Breast epithelium (tissue), 4 donors: ENCODE measurements at regions not wholly inside any gene's neighbourhood (a gene's known extent, or its start where the extent isn't known, plus 50 kb on each side); places are given as distances from the start of the nearest gene placed in this dataset.
"Not testable (repeated sequence)": the region's sequence is repeated elsewhere in the genome, so short reads cannot be mapped to it uniquely, and the experiment has no call there.

Experiments used
- DNase-seq, 2 donors: peaks; one replicate each; pipeline ENCODE4 v3.0.0-alpha.2; 2019; ENCODE audit warnings: low spot score in 2 of 2
- H3K27ac ChIP-seq, 2 donors: fragments of 200-600 bp; sonication (generic) in 1 of 2; one replicate each; pipeline ENCODE4 v1.5.1; 2016 to 2019; ENCODE audit warnings: mild to moderate bottlenecking in 1 of 2
- H3K27me3 ChIP-seq, 2 donors: fragments of 200-600 bp; sonication (generic) in 1 of 2; one replicate each; pipeline versions ENCODE4 v1.5.1 to v1.6.0; 2017 to 2019; ENCODE audit warnings: control low read depth in 1 of 2, mild to moderate bottlenecking in 1 of 2
- H3K36me3 ChIP-seq: fragments of 200-600 bp; one replicate; pipeline ENCODE4 v1.5.1; 2019
- H3K4me1 ChIP-seq, 2 donors: fragments of 200-600 bp; sonication (generic); one replicate each; pipeline ENCODE4 v1.5.1; 2016 to 2019; ENCODE audit warnings: control low read depth in 1 of 2
- H3K4me3 ChIP-seq, 3 donors: fragments of 200-600 bp; sonication (generic); 1 replicate in 2 of 3; 2 replicates in 1 of 3; pipeline ENCODE4 v1.5.1; 2016 to 2019; ENCODE audit warnings: mild to moderate bottlenecking in 3 of 3, moderate library complexity in 2 of 3
- H3K9me3 ChIP-seq, 2 donors: fragments of 200-600 bp; sonication (generic) in 1 of 2; one replicate each; pipeline ENCODE4 v1.5.1; 2016 to 2019; ENCODE audit warnings: control low read depth in 1 of 2
- POLR2A ChIP-seq: fragments of 450-650 bp; IDR thresholded peaks from one replicate; pipeline ENCODE4 v1.6.1; 2016; ENCODE audit warnings: antibody characterized with exemption, mild to moderate bottlenecking, moderate library complexity
- POLR2AphosphoS5 ChIP-seq, 3 donors: sonication (generic); formaldehyde crosslinking; IDR thresholded peaks; one replicate each; pipeline ENCODE4 v1.6.1; 2017; ENCODE audit warnings: antibody characterized with exemption in 3 of 3
- intact Hi-C: fragments of 100-400 bp; cut with DNase I; formaldehyde crosslinking; loops from one replicate; pipeline ENCODE4 v1.15.1; 2023; ENCODE audit warnings: low total_unique reads
- TF ChIP-seq, protein P1 (sequence below), 3 donors: fragments of 450-650 bp; IDR thresholded peaks; one replicate each; pipeline ENCODE4 v1.5.1; 2016 to 2017; ENCODE audit warnings: antibody characterized with exemption in 3 of 3, mild to moderate bottlenecking in 3 of 3, moderate library complexity in 3 of 3

DNA sequence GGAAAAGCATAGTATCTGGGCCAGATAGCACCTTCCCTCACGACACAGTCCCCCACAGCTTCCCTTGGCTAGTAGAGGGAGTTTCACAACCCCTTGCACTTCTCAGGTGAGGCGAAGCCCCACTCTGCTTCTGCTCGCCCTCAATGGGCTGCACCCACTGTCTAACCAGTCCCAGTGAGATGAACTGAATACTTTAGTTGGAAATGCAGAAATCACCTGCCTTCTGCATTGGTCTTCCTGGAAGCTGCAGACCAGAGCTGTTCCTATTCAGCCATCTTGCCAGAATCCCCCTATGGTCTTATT is 243.2 kb upstream of the FAM78B start:
- no peaks in the 10 kb centered on the region for H3K4me1 ChIP-seq
- TF ChIP-seq POLR2A (no peak), POLR2AphosphoS5 (IDR thresholded peaks at IDR 0.05) (no peak)
- TF ChIP-seq, protein P1, sequence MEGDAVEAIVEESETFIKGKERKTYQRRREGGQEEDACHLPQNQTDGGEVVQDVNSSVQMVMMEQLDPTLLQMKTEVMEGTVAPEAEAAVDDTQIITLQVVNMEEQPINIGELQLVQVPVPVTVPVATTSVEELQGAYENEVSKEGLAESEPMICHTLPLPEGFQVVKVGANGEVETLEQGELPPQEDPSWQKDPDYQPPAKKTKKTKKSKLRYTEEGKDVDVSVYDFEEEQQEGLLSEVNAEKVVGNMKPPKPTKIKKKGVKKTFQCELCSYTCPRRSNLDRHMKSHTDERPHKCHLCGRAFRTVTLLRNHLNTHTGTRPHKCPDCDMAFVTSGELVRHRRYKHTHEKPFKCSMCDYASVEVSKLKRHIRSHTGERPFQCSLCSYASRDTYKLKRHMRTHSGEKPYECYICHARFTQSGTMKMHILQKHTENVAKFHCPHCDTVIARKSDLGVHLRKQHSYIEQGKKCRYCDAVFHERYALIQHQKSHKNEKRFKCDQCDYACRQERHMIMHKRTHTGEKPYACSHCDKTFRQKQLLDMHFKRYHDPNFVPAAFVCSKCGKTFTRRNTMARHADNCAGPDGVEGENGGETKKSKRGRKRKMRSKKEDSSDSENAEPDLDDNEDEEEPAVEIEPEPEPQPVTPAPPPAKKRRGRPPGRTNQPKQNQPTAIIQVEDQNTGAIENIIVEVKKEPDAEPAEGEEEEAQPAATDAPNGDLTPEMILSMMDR (IDR thresholded peaks at IDR 0.05): no peak
- no peaks in the 10 kb centered on the region for H3K27me3 ChIP-seq
- no peak overlapping the region for H3K4me3 ChIP-seq
- no peaks in the 10 kb centered on the region for H3K36me3 ChIP-seq
- H3K9me3 ChIP-seq: peaks cover 0 to 37% of the 10 kb centered on the region in 2 donors
- DNase-seq: no peak
- intact Hi-C loops: no loop called here
- no peak overlapping the region for H3K27ac ChIP-seq

DNA sequence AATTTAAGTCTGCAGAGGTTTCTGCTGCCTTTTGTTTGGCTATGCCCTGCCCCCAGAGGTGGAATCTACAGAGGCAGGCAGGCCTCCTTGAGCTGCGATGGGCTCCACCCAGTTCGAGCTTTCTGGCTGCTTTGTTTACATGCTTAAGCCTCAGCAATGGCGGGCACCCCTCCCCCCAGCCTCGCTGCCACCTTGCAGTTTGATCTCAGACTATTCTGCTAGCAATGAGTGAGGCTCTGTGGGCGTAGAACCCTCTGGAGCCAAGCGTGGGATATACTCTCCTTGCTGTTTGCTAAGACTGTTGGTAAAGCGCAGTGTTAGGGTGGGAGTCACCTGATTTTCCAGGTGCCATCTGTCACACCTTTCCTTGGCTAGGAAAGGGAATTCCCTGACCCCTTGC is 250.0 kb upstream of the FAM78B start:
- H3K27ac ChIP-seq, DNase-seq, H3K4me3 ChIP-seq, H3K9me3 ChIP-seq, H3K27me3 ChIP-seq, intact Hi-C loops, H3K36me3 ChIP-seq, H3K4me1 ChIP-seq: not testable (repeated sequence)

DNA sequence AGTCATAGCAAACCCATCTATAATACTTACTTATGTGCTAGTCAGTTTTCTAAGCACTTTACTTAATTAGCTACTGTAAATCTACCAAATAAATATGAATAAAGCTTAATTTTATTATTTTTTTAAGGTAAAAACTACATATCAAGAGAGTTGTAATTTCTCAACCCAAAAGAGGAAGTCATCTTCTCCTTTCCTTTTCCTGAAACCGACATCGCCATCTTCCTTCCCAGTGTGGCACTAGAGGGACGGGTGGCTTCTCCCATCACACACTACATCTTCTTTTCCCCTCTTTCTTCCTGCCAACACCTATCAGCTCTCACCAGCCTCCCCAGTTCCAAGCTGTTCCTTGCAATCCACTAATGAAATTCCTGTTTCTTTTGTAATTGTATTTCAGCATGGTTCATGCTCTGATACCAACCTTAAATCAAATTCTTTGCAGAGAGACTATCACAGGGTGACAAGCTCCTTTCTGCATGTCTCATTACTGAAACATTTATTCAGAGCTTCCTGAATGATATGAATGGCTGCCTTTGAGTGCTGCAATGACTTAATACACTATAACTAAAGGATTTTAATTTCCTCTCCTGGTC is 251.6 kb upstream of the FAM78B start:
- no peaks in the 10 kb centered on the region for H3K4me1 ChIP-seq
- no peaks in the 10 kb centered on the region for H3K9me3 ChIP-seq
- H3K27me3 ChIP-seq: no peaks in the 10 kb centered on the region
- H3K36me3 ChIP-seq: no peaks in the 10 kb centered on the region
- no peak overlapping the region for H3K27ac ChIP-seq
- no peak for DNase-seq
- TF ChIP-seq POLR2AphosphoS5 (IDR thresholded peaks at IDR 0.05): no peak
- H3K4me3 ChIP-seq: no peak overlapping the region
- intact Hi-C loops: no loop called here

DNA sequence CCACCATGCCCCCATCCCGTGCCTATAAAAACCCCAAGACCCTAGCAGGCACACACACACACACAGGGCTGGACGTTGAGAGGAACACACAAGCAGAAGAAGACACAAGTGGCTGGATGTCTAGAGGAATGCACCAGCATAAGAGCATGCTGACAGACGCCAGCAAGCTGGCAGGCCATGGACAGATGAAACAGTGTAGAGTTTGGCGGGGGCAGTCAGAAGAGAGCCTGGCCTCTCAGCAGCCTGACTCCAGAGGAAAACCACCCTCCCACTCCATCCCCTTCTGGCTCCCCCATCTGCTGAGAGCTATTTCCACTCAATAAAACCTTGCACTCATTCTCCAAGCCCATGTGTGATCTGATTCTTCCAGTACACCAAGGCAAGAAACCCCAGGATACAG is 255.8 kb upstream of the FAM78B start:
- H3K36me3 ChIP-seq, H3K9me3 ChIP-seq, H3K27ac ChIP-seq, intact Hi-C loops, H3K4me1 ChIP-seq, DNase-seq, H3K27me3 ChIP-seq, H3K4me3 ChIP-seq: not testable (repeated sequence)

DNA sequence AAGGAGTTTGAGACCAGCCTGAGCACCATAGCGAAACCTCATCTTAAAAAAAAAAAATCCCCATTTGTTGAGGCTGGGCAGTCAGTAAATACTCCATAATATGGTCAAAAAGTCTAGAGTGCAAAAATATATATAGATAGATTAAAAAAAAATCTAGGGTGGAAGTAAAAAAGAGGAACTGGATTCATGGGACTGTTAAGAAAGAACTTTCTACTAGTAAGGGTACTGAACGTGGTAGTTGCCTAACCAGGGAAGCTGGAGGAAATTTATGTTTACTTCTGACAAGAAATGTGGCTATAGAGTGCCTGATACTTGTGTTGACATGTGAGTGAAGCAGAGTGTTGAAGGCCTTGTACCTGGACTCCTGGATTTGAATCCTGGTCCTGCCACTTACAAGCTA is 265.9 kb upstream of the FAM78B start:
- TF ChIP-seq, protein P1 (IDR thresholded peaks at IDR 0.05): no peak
- TF ChIP-seq POLR2AphosphoS5 (IDR thresholded peaks at IDR 0.05) (no peak), POLR2A (no peak)
- Histone ChIP-seq H3K4me3 (no peak overlapping the region), H3K27me3 (no peaks in the 10 kb centered on the region), H3K9me3 (no peaks in the 10 kb centered on the region), H3K36me3 (no peaks in the 10 kb centered on the region), H3K27ac (no peak overlapping the region), H3K4me1 (no peaks in the 10 kb centered on the region)
- DNase-seq: no peak
- intact Hi-C loops: no loop called here

DNA sequence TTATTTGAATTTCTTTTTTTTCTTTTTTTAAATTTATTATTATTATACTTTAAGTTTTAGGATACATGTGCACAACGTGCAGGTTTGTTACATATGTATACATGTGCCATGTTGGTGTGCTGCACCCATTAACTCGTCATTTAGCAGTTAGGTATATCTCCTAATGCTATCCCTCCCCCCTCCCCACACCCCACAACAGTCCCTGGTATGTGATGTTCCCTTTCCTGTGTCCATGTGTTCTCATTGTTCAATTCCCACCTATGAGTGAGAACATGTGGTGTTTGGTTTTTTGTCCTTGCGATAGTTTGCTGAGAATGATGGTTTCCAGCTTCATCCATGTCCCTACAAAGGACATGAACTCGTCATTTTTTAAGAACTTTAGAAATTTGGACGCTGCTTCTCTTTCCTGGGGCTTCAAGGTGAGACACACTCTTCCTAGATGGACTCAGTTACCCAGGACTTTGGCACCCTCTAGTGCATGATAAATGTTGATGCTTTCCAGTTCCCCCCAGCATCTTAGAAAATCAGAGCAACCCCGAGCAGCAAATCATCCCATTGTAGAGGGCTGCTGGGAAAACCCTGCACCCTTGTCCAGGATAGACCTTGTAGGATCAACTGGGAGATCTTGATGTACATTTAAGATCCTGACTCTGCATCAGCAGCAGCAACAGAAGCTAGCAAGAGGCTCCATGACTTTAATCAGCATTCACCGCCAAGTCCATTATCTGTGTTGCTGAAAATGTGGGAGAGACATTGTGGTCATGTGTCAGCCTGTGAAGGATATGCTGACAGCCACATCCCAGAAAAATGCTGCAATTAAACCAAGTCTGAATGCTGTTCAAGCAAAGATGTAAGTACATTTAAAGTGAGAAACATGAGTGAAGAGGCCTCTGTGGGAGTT is 266.9 kb upstream of the FAM78B start:
- H3K4me3 ChIP-seq, H3K27me3 ChIP-seq, DNase-seq, H3K36me3 ChIP-seq, H3K27ac ChIP-seq, intact Hi-C loops, H3K4me1 ChIP-seq, H3K9me3 ChIP-seq: not testable (repeated sequence)

DNA sequence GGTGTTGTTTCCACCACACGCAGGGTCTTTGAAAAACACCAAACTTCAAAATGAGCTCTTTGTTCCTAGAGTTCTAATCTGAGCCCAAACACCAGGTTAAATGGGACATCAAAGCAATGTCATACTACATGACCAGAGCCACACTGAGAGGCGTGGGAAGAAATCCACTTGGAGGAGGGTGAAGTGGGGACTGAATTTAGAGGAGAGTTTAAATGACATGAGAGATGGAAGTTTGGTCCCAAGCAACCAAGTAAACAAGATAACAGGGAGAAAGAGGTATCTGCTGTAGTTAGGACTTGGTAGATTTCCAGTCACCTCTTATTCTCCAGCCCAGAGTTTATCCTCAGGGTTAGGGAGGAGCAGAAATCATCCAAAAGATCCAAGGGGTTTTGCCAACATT is 290.9 kb upstream of the FAM78B start:
- no peak for DNase-seq
- Histone ChIP-seq H3K4me3 (no peak overlapping the region), H3K27me3 (no peaks in the 10 kb centered on the region), H3K4me1 (no peaks in the 10 kb centered on the region), H3K9me3 (no peaks in the 10 kb centered on the region), H3K27ac (no peak overlapping the region), H3K36me3 (no peaks in the 10 kb centered on the region)
- intact Hi-C loops: no loop called here
- TF ChIP-seq, protein P1 (IDR thresholded peaks at IDR 0.05): no peak
- TF ChIP-seq POLR2A: no peak
- no peak for TF ChIP-seq POLR2AphosphoS5 (IDR thresholded peaks at IDR 0.05)
